IPS-18a (cell line): ENCODE measurements at regions not wholly inside any gene's neighbourhood (a gene's known extent, or its start where the extent isn't known, plus 50 kb on each side); places are given as distances from the start of the nearest gene placed in this dataset.

ENCODE experiments used
- H3K27ac ChIP-seq: one replicate; pipeline ENCODE4 v1.5.1; 2013; ENCODE audit warnings: low read length
- H3K27me3 ChIP-seq: one replicate; pipeline ENCODE4 v1.6.1; 2013; ENCODE audit warnings: mild to moderate bottlenecking, low read length; ENCODE audit not compliant: control insufficient read depth, insufficient read depth
- H3K36me3 ChIP-seq: one replicate; pipeline ENCODE4 v1.6.1; 2013; ENCODE audit warnings: low read depth, low read length; ENCODE audit not compliant: control insufficient read depth
- H3K4me1 ChIP-seq: one replicate; pipeline ENCODE4 v1.6.1; 2013; ENCODE audit warnings: low read depth, low read length; ENCODE audit not compliant: control insufficient read depth
- H3K4me3 ChIP-seq: one replicate; pipeline ENCODE4 v1.5.1; 2013; ENCODE audit warnings: low read length
- H3K9ac ChIP-seq: one replicate; pipeline ENCODE4 v1.6.1; 2013; ENCODE audit warnings: mild to moderate bottlenecking, low read length, moderate library complexity
- H3K9me3 ChIP-seq: one replicate; pipeline ENCODE4 v1.6.1; 2013; ENCODE audit warnings: low read depth, low read length; ENCODE audit not compliant: control insufficient read depth

GRCh38 chr5:124590686-124591085 lies 155.8 kb downstream of the ZNF608 start:
- no peaks in the 10 kb centered on the region for H3K27me3 ChIP-seq
- no peak overlapping the region for H3K4me3 ChIP-seq
- H3K9me3 ChIP-seq, result no peaks in the 10 kb centered on the region
- no peaks in the 10 kb centered on the region for H3K4me1 ChIP-seq
- H3K9ac ChIP-seq, result no peak overlapping the region
- H3K36me3 ChIP-seq, result no peaks in the 10 kb centered on the region
- H3K27ac ChIP-seq, result no peak overlapping the region

- Histone ChIP-seq H3K27ac (no peak overlapping the region), H3K4me1 (peaks cover 17% of the 10 kb centered on the region), H3K9ac (no peak overlapping the region), H3K36me3 (no peaks in the 10 kb centered on the region), H3K4me3 (no peak overlapping the region), H3K9me3 (no peaks in the 10 kb centered on the region), H3K27me3 (no peaks in the 10 kb centered on the region)
These were observed 159.2 kb downstream of the ZNF608 start for GRCh38 chr5:124587280-124587679.

GRCh38 chr5:124584991-124585715 lies 161.3 kb downstream of the ZNF608 start:
- no peak overlapping the region for H3K9ac ChIP-seq
- H3K27me3 ChIP-seq, result no peaks in the 10 kb centered on the region
- peaks cover 29% of the 10 kb centered on the region for H3K4me1 ChIP-seq
- no peaks in the 10 kb centered on the region for H3K36me3 ChIP-seq
- no peak overlapping the region for H3K4me3 ChIP-seq
- H3K27ac ChIP-seq, result no peak overlapping the region
- no peaks in the 10 kb centered on the region for H3K9me3 ChIP-seq

DNA sequence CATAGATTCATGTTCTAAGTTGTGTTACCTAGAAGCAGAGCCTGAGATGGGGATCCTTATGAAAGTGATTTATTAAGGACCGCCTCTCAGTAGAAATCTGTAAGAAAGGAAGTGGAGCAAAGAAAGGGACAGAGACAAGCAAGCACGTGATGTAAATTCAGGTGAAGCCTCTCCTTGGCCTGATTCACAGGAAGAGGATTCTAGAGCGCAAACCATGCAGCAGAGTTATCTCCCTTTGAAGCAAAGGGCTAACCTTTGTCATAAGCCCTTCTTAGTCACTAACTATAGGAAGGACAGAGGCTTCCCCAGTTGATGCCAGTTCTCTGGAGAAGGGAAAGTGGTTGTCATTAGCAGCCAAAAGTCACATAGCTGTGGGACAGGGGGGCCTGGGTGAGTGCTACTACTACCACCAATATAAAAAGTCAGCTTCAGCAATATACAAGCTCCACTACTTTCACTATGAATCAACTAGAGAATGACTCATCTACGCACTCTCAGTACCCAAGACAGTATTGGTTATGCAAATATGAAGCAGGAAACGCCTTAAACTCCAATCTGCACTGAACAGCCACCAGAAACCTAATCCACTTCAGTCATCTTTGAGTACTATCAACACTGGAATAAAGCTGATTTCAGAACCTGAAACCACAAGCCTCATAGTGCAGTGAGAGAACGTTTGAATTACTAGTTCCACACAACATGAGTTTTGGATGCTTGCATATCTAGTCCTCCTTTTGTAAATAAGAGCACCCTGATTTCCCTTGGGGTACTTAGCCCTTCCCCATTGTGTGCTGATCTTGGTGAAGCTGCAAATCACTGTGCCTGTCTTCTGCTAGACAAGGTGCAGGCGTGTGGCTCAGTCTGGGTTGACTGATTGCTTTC lies 162.7 kb downstream of the ZNF608 start:
- Histone ChIP-seq H3K36me3 (no peaks in the 10 kb centered on the region), H3K27ac (no peak overlapping the region), H3K4me1 (peaks cover 29% of the 10 kb centered on the region), H3K9me3 (no peaks in the 10 kb centered on the region), H3K9ac (no peak overlapping the region), H3K27me3 (no peaks in the 10 kb centered on the region), H3K4me3 (no peak overlapping the region)

DNA sequence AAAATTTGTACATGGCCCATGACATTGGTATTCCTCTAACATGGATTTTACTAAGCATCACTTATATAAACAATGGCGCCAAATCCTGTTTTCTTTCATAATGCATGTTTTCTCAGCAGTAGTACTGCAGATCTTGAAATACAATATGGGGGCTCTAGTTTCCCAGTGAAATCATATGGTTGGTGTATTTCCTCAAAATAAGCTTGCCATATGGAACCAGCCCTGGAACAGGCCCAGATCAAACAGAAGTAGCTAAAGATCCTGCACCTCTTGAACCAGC lies 163.9 kb downstream of the ZNF608 start:
- H3K27ac ChIP-seq, result no peak overlapping the region
- no peak overlapping the region for H3K4me3 ChIP-seq
- H3K9me3 ChIP-seq, result no peaks in the 10 kb centered on the region
- H3K27me3 ChIP-seq, result no peaks in the 10 kb centered on the region
- no peaks in the 10 kb centered on the region for H3K36me3 ChIP-seq
- peaks cover 29% of the 10 kb centered on the region for H3K4me1 ChIP-seq
- H3K9ac ChIP-seq, result no peak overlapping the region

DNA sequence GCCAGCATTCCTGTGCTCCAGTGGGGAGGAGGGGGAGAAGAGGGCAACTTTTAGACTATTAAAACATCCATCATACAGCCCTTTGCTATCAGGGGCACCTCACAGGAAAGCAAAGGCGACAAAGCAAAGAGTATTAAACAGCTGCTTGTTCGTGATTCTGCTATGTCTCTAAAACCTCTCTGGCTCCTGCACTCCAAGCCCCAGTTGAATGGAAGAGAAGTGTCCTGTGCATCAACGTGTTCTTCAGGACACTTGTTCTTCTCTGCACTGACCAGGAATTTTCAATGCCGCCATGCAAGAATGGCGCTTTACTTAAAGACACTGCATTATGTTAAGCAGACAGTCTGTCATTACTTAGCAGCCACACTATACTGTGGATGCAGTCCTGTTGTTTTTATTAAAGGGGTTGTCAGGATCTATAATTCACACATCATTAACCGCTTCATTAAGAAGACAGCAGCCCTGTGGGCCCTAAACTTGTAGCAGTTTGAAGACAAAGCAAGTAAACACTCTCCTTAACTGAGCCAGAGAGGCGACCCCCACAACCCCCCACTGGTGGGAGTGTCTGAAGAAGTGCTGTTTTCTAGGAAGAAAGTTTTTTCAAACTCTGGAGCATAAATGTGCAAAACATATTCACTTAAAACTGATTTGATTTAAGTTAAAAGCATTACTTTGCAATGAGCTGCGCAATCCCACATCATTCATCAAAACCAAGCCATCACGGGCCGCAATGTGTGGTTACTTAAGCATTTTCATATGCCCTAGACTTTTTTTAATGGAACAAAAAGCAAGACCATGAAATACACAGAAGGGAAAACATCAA lies 164.5 kb downstream of the ZNF608 start:
- H3K27ac ChIP-seq, result peak overlapping the region; percentile 42
- H3K9ac ChIP-seq, result no peak overlapping the region

DNA sequence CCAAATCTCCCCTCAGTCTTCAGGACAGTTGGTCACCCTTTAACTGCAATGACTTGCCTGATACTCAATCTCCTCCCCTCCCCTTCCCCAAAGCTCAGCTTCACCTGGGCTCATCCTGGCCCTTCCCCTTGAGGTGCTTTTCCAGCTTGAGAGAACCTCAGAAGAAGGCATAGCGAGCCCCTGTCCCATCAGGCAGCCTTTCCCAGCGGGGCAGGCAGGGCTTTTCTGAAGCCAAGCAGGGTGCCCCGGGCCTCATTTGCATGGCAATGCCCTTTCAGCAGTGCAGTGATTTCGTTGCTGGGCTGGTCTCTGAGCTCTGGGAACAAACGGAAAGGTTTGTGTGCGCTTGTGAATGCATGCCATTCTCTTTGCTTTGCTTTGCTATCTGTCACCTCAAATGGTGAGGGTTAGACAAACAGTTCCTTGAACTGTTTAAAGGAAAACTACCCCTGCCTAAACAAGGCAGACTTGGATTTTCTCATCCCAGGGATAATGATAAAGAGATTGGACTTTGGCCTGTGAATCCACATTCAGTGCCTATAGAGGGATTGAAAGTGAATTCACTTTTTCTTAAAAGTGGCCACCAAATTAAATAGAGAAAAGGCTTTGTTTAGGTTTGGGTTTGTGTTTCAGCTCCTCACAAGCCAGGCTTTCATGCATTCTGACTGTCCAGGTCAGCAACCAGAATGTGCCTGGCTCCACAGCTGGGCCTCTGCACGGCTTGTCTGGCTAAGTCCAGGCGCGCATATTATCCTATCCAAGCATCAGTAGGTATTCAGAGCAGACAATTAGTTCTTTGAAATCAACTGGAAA lies 165.3 kb downstream of the ZNF608 start:
- no peaks in the 10 kb centered on the region for H3K27me3 ChIP-seq
- peak overlapping the region; percentile 14 for H3K4me3 ChIP-seq
- H3K36me3 ChIP-seq, result no peaks in the 10 kb centered on the region
- peak overlapping the region; percentile 42 for H3K27ac ChIP-seq
- peaks cover 39% of the 10 kb centered on the region for H3K4me1 ChIP-seq
- no peaks in the 10 kb centered on the region for H3K9me3 ChIP-seq
- no peak overlapping the region for H3K9ac ChIP-seq

More for the DNA sequence above, 164.5 kb downstream of the ZNF608 start:
- Histone ChIP-seq H3K36me3 (no peaks in the 10 kb centered on the region), H3K9me3 (no peaks in the 10 kb centered on the region), H3K4me3 (peak overlapping the region; percentile 14), H3K4me1 (peaks cover 31% of the 10 kb centered on the region), H3K27me3 (no peaks in the 10 kb centered on the region)

DNA sequence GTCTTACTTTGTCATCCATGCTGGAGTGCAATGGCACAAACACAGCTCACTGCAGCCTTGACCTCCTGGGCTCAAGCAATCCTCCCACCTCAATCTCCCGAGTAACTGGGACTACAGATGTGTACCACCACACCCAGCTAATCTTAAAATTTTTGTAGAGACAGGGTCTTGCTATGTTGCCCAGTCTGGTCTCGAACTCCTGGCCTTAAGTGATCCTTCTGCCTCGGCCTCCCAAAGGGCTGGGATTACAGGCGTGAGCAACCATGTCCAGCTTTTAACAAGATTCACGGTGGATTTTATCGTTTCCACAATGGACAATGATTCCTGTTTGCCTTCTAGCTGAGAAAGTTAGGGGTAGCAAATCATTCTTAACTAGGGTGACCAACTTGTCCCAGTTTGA lies 165.9 kb downstream of the ZNF608 start:
- H3K9me3 ChIP-seq, result no peaks in the 10 kb centered on the region
- no peaks in the 10 kb centered on the region for H3K27me3 ChIP-seq
- H3K9ac ChIP-seq, result no peak overlapping the region
- H3K4me3 ChIP-seq, result no peak overlapping the region
- H3K36me3 ChIP-seq, result no peaks in the 10 kb centered on the region
- peaks cover 46% of the 10 kb centered on the region for H3K4me1 ChIP-seq
- H3K27ac ChIP-seq, result no peak overlapping the region

DNA sequence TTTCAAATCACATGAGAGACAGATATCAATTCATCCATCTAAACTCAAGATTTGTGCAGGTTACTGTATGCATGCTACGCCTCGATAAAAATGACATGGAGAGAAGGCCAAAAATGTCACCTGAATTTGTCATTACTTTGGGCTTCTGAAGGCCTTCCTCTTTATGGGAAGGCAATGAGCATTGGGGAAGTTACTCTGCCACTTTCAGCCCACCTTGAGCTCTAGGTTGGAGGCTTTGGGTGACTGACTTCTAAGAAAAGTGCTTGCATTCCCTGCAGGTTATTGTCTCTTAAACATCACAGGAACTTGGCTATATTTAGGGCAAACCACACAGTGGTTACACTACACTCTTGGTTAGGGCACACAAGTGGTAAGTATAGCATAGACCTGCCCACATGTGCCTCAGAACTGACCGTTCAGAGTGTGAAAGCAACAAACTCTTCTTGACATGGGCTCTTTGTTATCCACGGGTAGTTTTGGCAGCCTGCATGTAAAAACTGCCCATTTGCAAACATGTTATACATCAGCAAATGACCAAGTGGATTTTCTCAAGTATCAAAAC lies 169.5 kb downstream of the ZNF608 start:
- H3K9ac ChIP-seq, result no peak overlapping the region
- no peak overlapping the region for H3K4me3 ChIP-seq
- no peaks in the 10 kb centered on the region for H3K9me3 ChIP-seq
- H3K27ac ChIP-seq, result no peak overlapping the region
- H3K4me1 ChIP-seq, result peaks cover 49% of the 10 kb centered on the region
- no peaks in the 10 kb centered on the region for H3K36me3 ChIP-seq
- H3K27me3 ChIP-seq, result no peaks in the 10 kb centered on the region

DNA sequence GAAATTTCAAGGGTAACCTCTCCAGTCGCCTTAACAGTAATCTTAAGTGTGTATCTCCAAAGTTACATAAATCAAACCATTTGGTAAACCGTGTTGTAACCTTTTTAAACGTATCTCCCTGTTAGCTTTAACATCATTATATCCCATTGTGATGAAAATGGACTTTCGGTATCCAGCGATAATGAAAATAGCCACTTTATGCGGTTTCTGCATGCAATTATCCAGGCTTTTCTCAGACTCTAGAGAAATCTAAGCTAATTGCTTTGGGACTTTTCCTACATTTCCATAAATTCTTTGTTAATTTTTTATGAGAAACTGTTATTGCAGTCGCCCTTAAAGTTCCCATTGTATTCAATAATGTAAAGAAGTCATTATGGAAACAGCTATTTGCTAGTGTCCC lies 170.7 kb downstream of the ZNF608 start:
- Histone ChIP-seq H3K9ac (no peak overlapping the region), H3K27ac (no peak overlapping the region), H3K36me3 (no peaks in the 10 kb centered on the region), H3K4me1 (peaks cover 41% of the 10 kb centered on the region), H3K9me3 (no peaks in the 10 kb centered on the region), H3K4me3 (no peak overlapping the region), H3K27me3 (no peaks in the 10 kb centered on the region)
